ENCODE measurements at regions not wholly inside any gene's neighbourhood (a gene's known extent, or its start where the extent isn't known, plus 50 kb on each side); places are given as distances from the start of the nearest gene placed in this dataset.
A peak's percentile ranks its signal among the peaks of the same experiment; 100 is the strongest.
"Not testable (repeated sequence)": the region's sequence is repeated elsewhere in the genome, so short reads cannot be mapped to it uniquely, and the experiment has no call there.

- ATAC-seq (no peak), DNase-seq (no peak)
- Histone ChIP-seq H3K4me3 (no peak overlapping the region), H3K36me3 (no peaks in the 10 kb centered on the region), H3K4me1 (no peaks in the 10 kb centered on the region), H3K27me3 (no peaks in the 10 kb centered on the region), H3K27ac (peak overlapping the region in 1 of 4 donors; percentile 14), H3K9me3 (no peaks in the 10 kb centered on the region)
- intact Hi-C loops (cut with DNase I; ENCODE audit: low total_unique reads) (no loop called here), in situ Hi-C loops (cut with MboI; ENCODE audit: low sequenced_read_pairs in 4 of 4) (no loop called here)
- TF ChIP-seq POLR2A (IDR thresholded peaks at IDR 0.05): no peak
- TF ChIP-seq CTCF (IDR thresholded peaks at IDR 0.05 in 4 of 5, conservative IDR thresholded peaks at IDR 0.05 in 1 of 5): no peak
Measured at GRCh38 chr6:165766457-165766856, 103.4 kb upstream of the PDE10A start.

DNA sequence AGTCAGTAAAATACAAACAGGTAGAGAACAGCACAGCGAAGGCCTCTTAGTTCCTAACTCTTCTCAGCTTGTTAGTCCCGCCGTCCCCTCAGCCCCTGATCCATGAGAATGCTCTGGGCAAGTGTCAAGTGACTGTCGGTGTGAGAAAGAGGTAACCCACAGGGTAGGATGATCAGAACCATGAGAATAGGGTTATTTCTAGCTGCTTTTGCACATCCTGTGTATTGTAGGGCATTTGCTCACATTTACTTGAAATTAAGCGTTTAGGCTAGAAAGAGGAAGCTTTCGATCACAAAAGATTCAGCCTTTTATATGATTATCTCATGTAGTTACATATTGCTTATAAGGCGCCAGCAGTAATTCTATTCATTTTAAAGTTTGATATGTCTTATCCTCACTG, 103.0 kb upstream of the PDE10A start:
- TF ChIP-seq POLR2A (IDR thresholded peaks at IDR 0.05) (no peak), CTCF (IDR thresholded peaks at IDR 0.05 in 4 of 5, conservative IDR thresholded peaks at IDR 0.05 in 1 of 5) (no peak)
- in situ Hi-C loops (cut with MboI; ENCODE audit: low sequenced_read_pairs in 4 of 4): no loop called here
- H3K9me3 ChIP-seq: no peaks in the 10 kb centered on the region
- DNase-seq (no peak), ATAC-seq (no peak)
- peak overlapping the region in 1 of 4 donors; percentile 40 for H3K27ac ChIP-seq
- H3K4me1 ChIP-seq: no peaks in the 10 kb centered on the region
- H3K27me3 ChIP-seq: no peaks in the 10 kb centered on the region
- no peak overlapping the region for H3K4me3 ChIP-seq
- intact Hi-C loops (cut with DNase I; ENCODE audit: low total_unique reads): no loop called here
- no peaks in the 10 kb centered on the region for H3K36me3 ChIP-seq

- H3K9me3 ChIP-seq; in situ Hi-C loops (cut with MboI; ENCODE audit: low sequenced_read_pairs in 4 of 4); H3K4me1 ChIP-seq; DNase-seq; H3K27me3 ChIP-seq; H3K36me3 ChIP-seq; ATAC-seq; H3K4me3 ChIP-seq; H3K27ac ChIP-seq; intact Hi-C loops (cut with DNase I; ENCODE audit: low total_unique reads): not testable (repeated sequence)
Measured at GRCh38 chr6:165765256-165765655, 102.2 kb upstream of the PDE10A start.

DNA sequence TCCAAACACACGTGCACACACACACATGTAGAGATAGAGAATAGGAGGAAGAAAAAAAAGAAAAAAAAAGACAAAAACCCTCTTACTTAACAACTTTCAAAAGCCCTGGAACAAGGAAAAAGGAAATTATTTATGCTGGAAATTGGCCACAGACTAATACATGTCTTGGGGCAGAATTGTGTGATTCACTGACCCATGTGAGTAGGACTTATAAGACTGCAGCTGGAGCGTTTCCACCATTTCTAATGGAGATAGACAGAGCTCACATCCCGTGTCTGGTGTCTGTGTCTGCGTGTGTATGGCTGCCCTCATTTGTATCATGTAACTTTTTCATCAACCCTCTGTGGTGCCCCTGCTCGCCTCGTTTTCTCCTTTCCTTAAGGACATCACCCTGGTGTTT, 99.8 kb upstream of the PDE10A start:
- H3K36me3 ChIP-seq: no peaks in the 10 kb centered on the region
- no peak for ATAC-seq
- no peaks in the 10 kb centered on the region for H3K9me3 ChIP-seq
- in situ Hi-C loops (cut with MboI; ENCODE audit: low sequenced_read_pairs in 4 of 4): no loop called here
- no peaks in the 10 kb centered on the region for H3K27me3 ChIP-seq
- intact Hi-C loops (cut with DNase I; ENCODE audit: low total_unique reads): no loop called here
- no peaks in the 10 kb centered on the region for H3K4me1 ChIP-seq
- TF ChIP-seq CTCF (IDR thresholded peaks at IDR 0.05 in 4 of 5, conservative IDR thresholded peaks at IDR 0.05 in 1 of 5) (no peak), POLR2A (IDR thresholded peaks at IDR 0.05) (no peak)
- DNase-seq: no peak
- no peak overlapping the region for H3K4me3 ChIP-seq
- no peak overlapping the region for H3K27ac ChIP-seq

GRCh38 chr6:165762125-165762524, 99.1 kb upstream of the PDE10A start:
- no peak overlapping the region for H3K27ac ChIP-seq
- H3K36me3 ChIP-seq: no peaks in the 10 kb centered on the region
- H3K9me3 ChIP-seq: no peaks in the 10 kb centered on the region
- no peaks in the 10 kb centered on the region for H3K27me3 ChIP-seq
- H3K4me1 ChIP-seq: no peaks in the 10 kb centered on the region
- ATAC-seq: no peak
- DNase-seq: no peak
- no peak overlapping the region for H3K4me3 ChIP-seq
- intact Hi-C loops (cut with DNase I; ENCODE audit: low total_unique reads) (no loop called here), in situ Hi-C loops (cut with MboI; ENCODE audit: low sequenced_read_pairs in 4 of 4) (no loop called here)
- no peak for TF ChIP-seq CTCF (IDR thresholded peaks at IDR 0.05 in 4 of 5, conservative IDR thresholded peaks at IDR 0.05 in 1 of 5)
- TF ChIP-seq POLR2A (IDR thresholded peaks at IDR 0.05): no peak

Data from gastrocnemius medialis (tissue), 4 donors.